ENCODE measurements at regions not wholly inside any gene's neighbourhood (a gene's known extent, or its start where the extent isn't known, plus 50 kb on each side); places are given as distances from the start of the nearest gene placed in this dataset.

- H3K4me3 ChIP-seq (ENCODE audit: low read depth, low read length) = no peak overlapping the region
- DNase-seq (ENCODE audit: low read depth) = no peak
- TF ChIP-seq CTCF (IDR thresholded peaks at IDR 0.05; ENCODE audit: low read depth, low read length, missing control alignments) = no peak
Measured at GRCh38 chr3:30945291-30945690, 50.8 kb upstream of the GADL1 start.

DNA sequence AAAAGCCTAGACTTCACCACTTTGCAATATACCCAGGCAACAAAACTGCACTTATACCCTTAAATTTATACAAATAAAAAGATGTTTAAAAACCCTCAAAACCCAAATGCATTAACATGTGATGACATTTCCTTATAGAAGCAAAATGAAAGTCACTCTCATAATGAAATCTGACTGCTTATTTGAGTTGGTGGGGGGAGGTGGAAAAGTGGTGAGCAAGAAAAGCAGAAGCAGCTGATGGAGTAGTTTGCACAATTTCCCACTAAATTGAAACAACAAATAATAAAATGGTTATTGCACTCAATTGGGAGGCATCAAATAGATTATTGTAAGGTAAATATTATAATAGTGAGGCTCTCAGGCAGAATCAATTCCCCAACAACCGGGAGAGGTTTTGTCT is 54.0 kb upstream of the GADL1 start:
- no peak for DNase-seq (ENCODE audit: low read depth)
- H3K4me3 ChIP-seq (ENCODE audit: low read depth, low read length) = no peak overlapping the region
- TF ChIP-seq CTCF (IDR thresholded peaks at IDR 0.05; ENCODE audit: low read depth, low read length, missing control alignments) = no peak

DNA sequence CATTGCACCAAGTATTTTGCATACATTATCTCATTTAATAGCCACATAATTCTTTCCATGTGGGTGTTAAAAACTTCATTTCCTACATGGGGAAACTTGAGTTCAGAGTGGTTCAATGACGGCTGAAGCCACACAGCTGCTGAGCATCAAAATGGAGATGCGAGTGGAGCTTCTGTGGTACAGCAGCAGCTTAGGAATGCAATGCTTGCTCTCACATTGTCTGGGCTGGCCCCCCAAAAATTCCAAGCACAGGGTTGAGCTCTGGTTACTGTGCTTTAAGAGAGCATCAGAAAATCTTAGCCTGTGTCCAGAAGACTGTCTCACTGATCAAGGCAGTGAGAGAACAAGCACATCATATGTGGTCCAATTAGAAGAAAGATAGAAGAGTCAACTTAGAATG is 57.4 kb upstream of the GADL1 start:
- no peak for DNase-seq (ENCODE audit: low read depth)
- no peak for TF ChIP-seq CTCF (IDR thresholded peaks at IDR 0.05; ENCODE audit: low read depth, low read length, missing control alignments)
- no peak overlapping the region for H3K4me3 ChIP-seq (ENCODE audit: low read depth, low read length)

DNA sequence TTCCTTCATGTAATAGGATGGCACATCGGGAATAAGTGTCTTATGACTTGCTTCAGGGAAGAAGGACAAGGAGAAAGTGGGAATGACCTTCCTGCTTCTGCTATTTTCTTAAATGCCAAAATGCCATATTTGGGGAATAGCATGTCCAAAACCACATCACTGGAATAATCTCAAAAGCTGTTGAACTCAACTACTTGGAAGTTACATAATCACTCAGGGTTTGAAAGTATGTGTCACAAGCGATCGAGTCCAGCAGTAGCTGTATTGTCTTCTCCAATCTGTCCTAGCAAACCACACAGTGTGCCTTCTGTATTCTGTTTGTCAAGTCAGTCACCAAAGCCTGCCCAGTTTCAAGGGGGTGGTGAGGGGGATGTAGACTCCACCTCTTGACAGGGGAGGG is 58.3 kb upstream of the GADL1 start:
- TF ChIP-seq CTCF (IDR thresholded peaks at IDR 0.05; ENCODE audit: low read depth, low read length, missing control alignments) = no peak
- no peak for DNase-seq (ENCODE audit: low read depth)
- no peak overlapping the region for H3K4me3 ChIP-seq (ENCODE audit: low read depth, low read length)

DNA sequence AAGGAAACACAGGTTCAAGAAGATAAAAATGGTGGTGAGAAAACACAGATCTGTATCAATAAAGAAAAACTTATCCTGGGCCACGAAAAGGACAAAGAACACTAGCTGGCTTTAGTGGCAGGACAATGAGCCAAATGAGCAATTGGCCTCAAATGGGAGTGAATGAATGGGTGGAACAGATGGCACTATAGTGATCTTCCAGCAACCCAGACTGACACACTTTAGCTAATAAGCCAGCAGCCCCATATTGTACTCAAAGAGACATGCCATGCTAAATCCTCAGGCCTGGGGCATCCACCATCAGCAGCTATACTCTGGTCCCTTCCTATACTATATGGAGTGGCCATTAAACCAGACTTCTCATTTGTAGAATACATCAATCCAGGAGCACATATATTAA is 60.0 kb upstream of the GADL1 start:
- TF ChIP-seq CTCF (IDR thresholded peaks at IDR 0.05; ENCODE audit: low read depth, low read length, missing control alignments) = no peak
- DNase-seq (ENCODE audit: low read depth) = no peak
- no peak overlapping the region for H3K4me3 ChIP-seq (ENCODE audit: low read depth, low read length)

- no peak for TF ChIP-seq CTCF (IDR thresholded peaks at IDR 0.05; ENCODE audit: low read depth, low read length, missing control alignments)
- H3K4me3 ChIP-seq (ENCODE audit: low read depth, low read length) = no peak overlapping the region
Measured at GRCh38 chr3:30962084-30962483, 67.6 kb upstream of the GADL1 start.

GRCh38 chr3:30962493-30962892 is 68.0 kb upstream of the GADL1 start:
- DNase-seq (ENCODE audit: low read depth) = no peak
- TF ChIP-seq CTCF (IDR thresholded peaks at IDR 0.05; ENCODE audit: low read depth, low read length, missing control alignments) = no peak
- no peak overlapping the region for H3K4me3 ChIP-seq (ENCODE audit: low read depth, low read length)

More at GRCh38 chr3:30962084-30962483, 67.6 kb upstream of the GADL1 start:
- no peak for DNase-seq (ENCODE audit: low read depth)

Measured in GM12864 (cell line).